GM19351 (cell line): ENCODE measurements at regions not wholly inside any gene's neighbourhood (a gene's known extent, or its start where the extent isn't known, plus 50 kb on each side); places are given as distances from the start of the nearest gene placed in this dataset.

ENCODE experiments used
- ATAC-seq: cut with Tn5 transposase; IDR thresholded peaks from one replicate; pipeline ENCODE4 v1.9.1; 2021; ENCODE audit warnings: mild to moderate bottlenecking, moderate library complexity; ENCODE audit not compliant: unreplicated experiment

DNA sequence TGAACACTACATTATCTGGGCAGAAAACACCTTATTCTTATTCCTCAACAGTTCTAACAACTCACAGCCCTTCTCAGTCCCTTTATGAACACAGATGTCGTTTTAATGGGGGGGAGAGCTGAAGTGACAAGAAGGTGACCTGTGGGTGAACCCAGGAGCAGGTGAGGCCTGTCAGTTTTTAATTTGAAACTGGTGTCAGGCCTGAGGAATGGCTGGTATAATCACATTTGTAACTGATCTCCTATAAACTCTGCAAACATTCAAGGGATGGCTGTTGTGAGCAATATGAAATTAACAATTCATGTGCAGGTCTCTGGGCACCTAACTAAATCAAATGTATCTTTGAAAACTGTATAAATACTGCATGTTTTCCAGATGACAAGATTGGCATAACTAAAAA is 362.1 kb upstream of the NR5A2 start:
- ATAC-seq: no peak

DNA sequence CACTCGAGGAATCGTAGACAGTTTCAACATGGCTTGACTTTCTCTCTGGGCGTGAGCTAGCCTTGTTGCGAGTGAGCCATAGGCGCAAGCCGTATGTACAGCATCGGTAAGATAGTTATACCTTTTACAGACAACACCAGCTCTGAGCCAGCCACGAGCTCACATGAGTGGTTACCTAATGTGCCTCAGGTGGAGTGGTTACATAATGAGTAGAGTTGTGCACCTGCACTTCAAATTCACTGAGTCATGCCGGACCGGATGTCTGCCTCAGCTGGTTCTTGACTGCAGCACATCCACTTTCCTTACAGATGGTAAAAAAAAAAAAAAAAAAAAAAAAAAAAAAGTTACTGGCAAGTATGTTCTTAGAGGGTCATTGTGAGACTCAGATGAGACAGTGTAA is 360.4 kb upstream of the NR5A2 start:
- no peak for ATAC-seq

DNA sequence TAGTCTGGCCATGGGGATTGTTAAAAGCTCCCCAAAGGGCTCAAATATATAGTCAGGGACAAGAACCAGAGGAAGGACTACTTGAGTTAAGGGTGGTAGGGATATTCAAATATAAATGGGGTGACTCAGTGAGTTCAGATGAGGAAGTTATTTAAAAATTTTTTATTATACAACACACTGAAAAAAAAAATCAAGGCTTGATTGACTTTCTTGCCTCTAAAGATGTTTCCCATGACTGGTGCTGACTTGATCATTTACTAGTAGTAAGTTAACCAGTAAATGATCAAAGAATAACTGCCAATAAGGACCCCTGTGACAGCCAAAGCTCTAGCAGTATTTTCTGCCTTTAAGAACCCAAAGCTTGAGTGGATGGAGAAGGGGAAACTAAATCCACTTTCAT is 357.6 kb upstream of the NR5A2 start:
- ATAC-seq: no peak

GRCh38 chr1:199671684-199672083 is 355.8 kb upstream of the NR5A2 start:
- no peak for ATAC-seq

GRCh38 chr1:199675937-199676336 is 351.6 kb upstream of the NR5A2 start:
- ATAC-seq: no peak

- ATAC-seq: no peak
Measured at GRCh38 chr1:199678771-199679170, 348.7 kb upstream of the NR5A2 start.

DNA sequence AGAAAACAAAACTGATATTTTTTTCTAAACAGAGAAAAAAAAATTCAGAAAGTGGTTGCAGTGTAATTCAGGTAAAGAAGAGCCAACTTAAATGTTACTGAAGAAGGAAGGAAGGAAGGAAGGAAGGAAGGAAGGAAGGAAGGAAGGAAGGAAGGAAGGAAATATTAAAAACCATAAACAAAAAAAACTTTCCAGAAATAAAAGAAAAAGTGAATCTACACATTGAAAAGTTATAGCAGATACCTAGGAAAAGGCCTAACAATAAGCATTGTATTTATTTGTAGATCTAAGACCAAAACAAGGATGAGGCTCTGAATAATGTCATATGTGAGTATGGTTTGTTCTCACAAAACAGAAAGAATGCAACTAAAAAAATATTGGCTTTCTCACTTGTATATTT is 345.4 kb upstream of the NR5A2 start:
- no peak for ATAC-seq

GRCh38 chr1:199684686-199685273 is 342.7 kb upstream of the NR5A2 start:
- ATAC-seq: peak; percentile 93

- no peak for ATAC-seq
Measured at GRCh38 chr1:199685369-199685768, 342.1 kb upstream of the NR5A2 start.

GRCh38 chr1:199687321-199687720 is 340.2 kb upstream of the NR5A2 start:
- no peak for ATAC-seq

- ATAC-seq: no peak
Measured at GRCh38 chr1:199688133-199688676, 339.3 kb upstream of the NR5A2 start.

DNA sequence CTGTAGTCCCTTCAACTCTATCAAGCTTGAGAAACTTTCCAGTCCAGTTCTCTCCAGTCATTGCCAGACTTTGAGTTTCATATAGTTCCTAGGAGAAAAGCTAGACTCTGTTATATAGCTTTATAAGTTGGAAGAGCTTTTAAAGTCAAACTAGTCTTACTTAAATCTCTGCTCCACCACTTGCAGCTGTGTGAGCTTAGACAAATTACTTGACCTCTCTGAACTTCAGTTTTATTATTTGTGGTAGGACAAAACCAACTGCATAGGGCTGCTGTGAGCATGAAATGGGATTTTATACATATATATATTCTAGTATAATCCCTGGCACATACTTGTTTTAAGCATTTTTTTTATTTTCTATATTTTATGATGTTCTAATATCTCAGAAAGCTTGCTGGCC is 338.7 kb upstream of the NR5A2 start:
- ATAC-seq: no peak

- no peak for ATAC-seq
Measured at GRCh38 chr1:199690496-199690895, 337.0 kb upstream of the NR5A2 start.

DNA sequence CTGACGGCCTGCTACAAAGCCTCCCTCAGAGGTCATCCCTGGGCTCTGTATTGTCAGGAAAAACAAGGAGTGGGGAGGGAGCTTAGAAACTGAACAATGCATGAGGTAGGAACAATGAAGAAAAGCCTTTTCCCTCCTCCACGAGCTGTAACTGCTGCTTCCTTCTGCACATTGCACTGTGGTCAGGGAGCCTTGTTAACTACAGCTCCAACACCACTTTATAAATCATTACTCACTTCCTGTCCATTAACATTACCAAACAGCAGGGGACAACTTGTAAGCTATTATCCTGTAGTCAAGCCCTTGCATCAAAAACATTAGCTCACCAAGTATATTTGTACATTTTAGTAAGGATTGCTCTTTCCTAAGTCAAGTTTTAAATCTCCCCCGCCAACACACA is 336.0 kb upstream of the NR5A2 start:
- no peak for ATAC-seq

GRCh38 chr1:199693724-199694123 is 333.8 kb upstream of the NR5A2 start:
- no peak for ATAC-seq

GRCh38 chr1:199696225-199696624 is 331.3 kb upstream of the NR5A2 start:
- no peak for ATAC-seq

- ATAC-seq: no peak
Measured at GRCh38 chr1:199698222-199698621, 329.3 kb upstream of the NR5A2 start.

GRCh38 chr1:199700551-199700950 is 327.0 kb upstream of the NR5A2 start:
- no peak for ATAC-seq

DNA sequence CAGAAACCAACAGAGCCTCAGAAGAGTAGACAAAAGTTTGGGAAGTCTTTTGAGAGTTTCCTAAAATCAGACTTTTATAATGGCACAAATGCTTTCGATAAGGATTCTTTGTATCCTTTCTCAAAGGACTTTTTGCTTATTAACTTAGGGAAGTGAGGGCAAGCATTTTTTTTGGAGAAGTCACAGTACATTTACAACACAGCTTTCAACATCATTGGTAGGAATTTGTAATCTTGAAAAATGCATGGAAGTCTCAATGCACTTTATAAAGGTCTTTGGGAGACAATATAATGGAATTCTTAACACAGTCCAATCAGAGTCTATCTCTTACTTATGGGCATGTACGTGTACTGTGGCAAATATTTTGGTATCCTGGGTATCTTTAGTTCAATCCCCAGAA is 325.8 kb upstream of the NR5A2 start:
- no peak for ATAC-seq

DNA sequence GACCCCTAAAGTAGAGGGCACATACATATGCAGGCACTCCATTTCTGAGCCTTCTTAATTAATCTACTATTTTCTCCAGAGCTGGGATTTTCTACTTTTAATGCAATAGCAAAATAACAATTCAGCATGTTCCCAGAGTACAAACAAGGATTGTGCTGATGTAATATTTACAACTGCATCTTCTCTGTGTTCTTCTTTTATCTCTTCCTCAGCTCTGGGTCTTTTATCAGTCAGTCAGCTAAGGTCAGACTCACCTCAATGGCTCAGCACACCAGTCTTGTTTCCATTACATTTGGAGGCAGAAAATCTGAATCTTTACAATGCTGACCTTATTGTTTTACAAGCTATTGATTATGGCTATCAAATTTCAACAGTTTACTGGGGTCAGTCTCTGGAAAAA is 323.3 kb upstream of the NR5A2 start:
- ATAC-seq: no peak

DNA sequence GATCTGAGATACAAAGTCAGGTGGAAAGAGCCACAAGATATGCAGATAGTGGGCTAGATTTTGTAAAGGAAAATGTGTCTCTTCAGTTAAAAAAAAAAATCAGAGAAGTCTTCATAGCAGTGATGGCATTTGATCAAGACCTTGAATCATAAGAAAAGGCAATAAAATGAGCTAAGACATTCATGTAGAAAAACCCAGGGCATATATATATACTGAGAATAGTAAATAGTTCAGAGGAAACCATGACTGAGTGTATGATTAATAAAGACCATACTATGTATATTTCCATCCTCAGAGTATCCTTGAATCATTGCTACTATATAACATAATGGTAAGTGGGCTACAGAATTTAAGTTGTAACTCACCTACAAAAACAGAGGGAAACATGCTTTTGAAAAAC is 321.7 kb upstream of the NR5A2 start:
- ATAC-seq: no peak

DNA sequence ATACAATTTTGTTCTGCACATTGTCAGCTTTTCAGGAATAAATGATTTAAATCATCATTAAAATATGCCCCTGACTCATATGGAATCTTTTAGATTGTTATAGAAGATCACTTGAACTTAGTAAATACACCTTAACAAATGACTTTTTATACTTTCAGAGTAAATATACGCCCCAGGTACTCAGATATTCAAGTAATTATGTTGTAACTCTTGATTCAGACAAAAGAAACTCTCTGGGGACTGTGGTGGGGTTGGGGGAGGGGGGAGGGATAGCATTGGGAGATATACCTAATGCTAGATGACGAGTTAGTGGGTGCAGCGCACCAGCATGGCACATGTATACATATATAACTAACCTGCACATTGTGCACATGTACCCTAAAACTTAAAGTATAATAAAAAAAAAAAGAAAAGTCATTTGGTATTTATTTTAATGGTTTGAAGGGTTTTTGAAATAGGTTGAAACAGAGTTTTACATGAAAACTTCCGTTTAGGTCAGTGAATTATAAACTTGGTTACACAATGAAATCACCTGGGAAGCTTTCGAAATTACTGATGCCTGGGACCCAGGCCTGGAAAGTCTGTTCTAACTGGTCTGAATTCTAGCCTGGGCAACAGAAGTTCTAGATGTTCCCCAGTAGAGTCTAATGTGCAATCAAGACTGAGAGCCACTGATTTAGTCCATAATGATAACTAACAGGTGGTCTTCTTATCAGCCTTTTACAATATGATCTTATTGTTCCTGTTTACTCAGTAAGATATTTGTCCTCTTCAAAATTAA is 320.5 kb upstream of the NR5A2 start:
- no peak for ATAC-seq

- no peak for ATAC-seq
Measured at GRCh38 chr1:199710974-199711373, 316.5 kb upstream of the NR5A2 start.
